HL-60 (cell line): ENCODE measurements at regions not wholly inside any gene's neighbourhood (a gene's known extent, or its start where the extent isn't known, plus 50 kb on each side); places are given as distances from the start of the nearest gene placed in this dataset.

Experiments
- DNase-seq, 2 experiments: peaks; one replicate each; pipeline ENCODE4 v3.0.0-alpha.2; 2010 to 2020; ENCODE audit warnings: low read depth in 1 of 2, low spot score in 1 of 2
- H3K27ac ChIP-seq: fragments of 250-450 bp; sonication (Bioruptor Pico); replicated peaks from 2 replicates; pipeline ENCODE4 v1.5.1; 2020; ENCODE audit warnings: mild to moderate bottlenecking, moderate library complexity
- H3K27me3 ChIP-seq: fragments of 250-450 bp; sonication (Bioruptor Pico); 2 replicates; pipeline ENCODE4 v1.5.1; 2021; ENCODE audit warnings: mild to moderate bottlenecking, moderate library complexity; ENCODE audit not compliant: insufficient read depth, poor library complexity, severe bottlenecking
- H3K4me3 ChIP-seq: replicated peaks from 2 replicates; pipeline ENCODE4 v1.5.1; 2011; ENCODE audit warnings: mild to moderate bottlenecking, control low read depth, low read length; ENCODE audit not compliant: insufficient read depth
- CTCF ChIP-seq: IDR thresholded peaks from one replicate; pipeline ENCODE4 v1.5.1; 2011; ENCODE audit warnings: low read length, control low read depth, inconsistent platforms; ENCODE audit not compliant: insufficient read depth
- GABPA ChIP-seq: IDR thresholded peaks from 2 replicates; pipeline ENCODE4 v1.6.1; 2012; ENCODE audit warnings: low read depth
- POLR2AphosphoS5 ChIP-seq: IDR thresholded peaks from 2 replicates; pipeline ENCODE4 v1.6.1; 2012; ENCODE audit warnings: low read depth
- SPI1 ChIP-seq: IDR thresholded peaks from 2 replicates; pipeline ENCODE4 v1.6.1; 2012; ENCODE audit warnings: low read depth, mild to moderate bottlenecking, borderline replicate concordance
- TF ChIP-seq, protein P1 (sequence below): IDR thresholded peaks from 2 replicates; pipeline ENCODE4 v1.6.1; 2012; ENCODE audit warnings: low read depth; ENCODE audit not compliant: insufficient replicate concordance

- Histone ChIP-seq H3K4me3 (no peak overlapping the region), H3K27ac (no peak overlapping the region), H3K27me3 (no peaks in the 10 kb centered on the region)
- TF ChIP-seq GABPA (no peak), CTCF (no peak), POLR2AphosphoS5 (no peak), SPI1 (no peak)
- TF ChIP-seq, protein P1, sequence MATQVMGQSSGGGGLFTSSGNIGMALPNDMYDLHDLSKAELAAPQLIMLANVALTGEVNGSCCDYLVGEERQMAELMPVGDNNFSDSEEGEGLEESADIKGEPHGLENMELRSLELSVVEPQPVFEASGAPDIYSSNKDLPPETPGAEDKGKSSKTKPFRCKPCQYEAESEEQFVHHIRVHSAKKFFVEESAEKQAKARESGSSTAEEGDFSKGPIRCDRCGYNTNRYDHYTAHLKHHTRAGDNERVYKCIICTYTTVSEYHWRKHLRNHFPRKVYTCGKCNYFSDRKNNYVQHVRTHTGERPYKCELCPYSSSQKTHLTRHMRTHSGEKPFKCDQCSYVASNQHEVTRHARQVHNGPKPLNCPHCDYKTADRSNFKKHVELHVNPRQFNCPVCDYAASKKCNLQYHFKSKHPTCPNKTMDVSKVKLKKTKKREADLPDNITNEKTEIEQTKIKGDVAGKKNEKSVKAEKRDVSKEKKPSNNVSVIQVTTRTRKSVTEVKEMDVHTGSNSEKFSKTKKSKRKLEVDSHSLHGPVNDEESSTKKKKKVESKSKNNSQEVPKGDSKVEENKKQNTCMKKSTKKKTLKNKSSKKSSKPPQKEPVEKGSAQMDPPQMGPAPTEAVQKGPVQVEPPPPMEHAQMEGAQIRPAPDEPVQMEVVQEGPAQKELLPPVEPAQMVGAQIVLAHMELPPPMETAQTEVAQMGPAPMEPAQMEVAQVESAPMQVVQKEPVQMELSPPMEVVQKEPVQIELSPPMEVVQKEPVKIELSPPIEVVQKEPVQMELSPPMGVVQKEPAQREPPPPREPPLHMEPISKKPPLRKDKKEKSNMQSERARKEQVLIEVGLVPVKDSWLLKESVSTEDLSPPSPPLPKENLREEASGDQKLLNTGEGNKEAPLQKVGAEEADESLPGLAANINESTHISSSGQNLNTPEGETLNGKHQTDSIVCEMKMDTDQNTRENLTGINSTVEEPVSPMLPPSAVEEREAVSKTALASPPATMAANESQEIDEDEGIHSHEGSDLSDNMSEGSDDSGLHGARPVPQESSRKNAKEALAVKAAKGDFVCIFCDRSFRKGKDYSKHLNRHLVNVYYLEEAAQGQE = no peak
- DNase-seq = no peak
These were observed 139.6 kb downstream of the CRLF2 start for GRCh38 chrX:1072637-1073377.

- H3K27ac ChIP-seq = no peak overlapping the region
- no peaks in the 10 kb centered on the region for H3K27me3 ChIP-seq
- H3K4me3 ChIP-seq = no peak overlapping the region
- TF ChIP-seq, protein P1 = no peak
- no peak for DNase-seq
These were observed 141.1 kb downstream of the CRLF2 start for GRCh38 chrX:1071351-1071750.

- Histone ChIP-seq H3K27ac (no peak overlapping the region), H3K4me3 (no peak overlapping the region), H3K27me3 (no peaks in the 10 kb centered on the region)
- no peak for DNase-seq
- TF ChIP-seq POLR2AphosphoS5 (no peak), SPI1 (no peak), CTCF (no peak), GABPA (no peak)
- TF ChIP-seq, protein P1 = no peak
These were observed 150.1 kb downstream of the CRLF2 start for GRCh38 chrX:1062351-1062750.
